ENCODE measurements at regions not wholly inside any gene's neighbourhood (a gene's known extent, or its start where the extent isn't known, plus 50 kb on each side); places are given as distances from the start of the nearest gene placed in this dataset.

DNA sequence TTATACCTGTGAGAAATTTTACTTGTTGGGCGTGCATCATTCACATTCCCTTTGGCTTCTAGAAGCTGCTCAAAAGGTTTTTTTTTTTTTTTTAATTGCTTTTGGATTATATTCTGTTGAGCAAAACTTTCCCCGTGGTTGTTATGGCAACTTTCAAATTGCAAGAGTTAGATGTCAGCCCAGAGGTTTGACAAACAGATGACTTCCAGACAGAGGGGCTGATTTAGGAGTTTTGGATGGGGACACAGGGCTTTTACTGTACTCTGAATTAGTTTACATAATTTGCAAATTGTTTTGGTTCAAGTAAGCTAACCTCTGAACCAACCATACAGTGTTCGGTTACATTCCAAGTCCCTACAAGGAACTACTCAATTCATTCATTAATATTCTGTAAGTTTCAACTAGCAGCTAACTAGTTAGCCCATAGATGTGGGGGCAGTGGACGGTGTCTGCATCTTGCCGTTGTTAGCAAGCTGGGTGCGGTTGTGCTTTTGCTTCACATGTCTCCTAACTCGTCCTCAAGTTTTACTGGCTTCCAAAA, 66.4 kb upstream of the JAZF1 start:
- no peak for DNase-seq (ENCODE audit: low read depth)
- TF ChIP-seq, protein P1, sequence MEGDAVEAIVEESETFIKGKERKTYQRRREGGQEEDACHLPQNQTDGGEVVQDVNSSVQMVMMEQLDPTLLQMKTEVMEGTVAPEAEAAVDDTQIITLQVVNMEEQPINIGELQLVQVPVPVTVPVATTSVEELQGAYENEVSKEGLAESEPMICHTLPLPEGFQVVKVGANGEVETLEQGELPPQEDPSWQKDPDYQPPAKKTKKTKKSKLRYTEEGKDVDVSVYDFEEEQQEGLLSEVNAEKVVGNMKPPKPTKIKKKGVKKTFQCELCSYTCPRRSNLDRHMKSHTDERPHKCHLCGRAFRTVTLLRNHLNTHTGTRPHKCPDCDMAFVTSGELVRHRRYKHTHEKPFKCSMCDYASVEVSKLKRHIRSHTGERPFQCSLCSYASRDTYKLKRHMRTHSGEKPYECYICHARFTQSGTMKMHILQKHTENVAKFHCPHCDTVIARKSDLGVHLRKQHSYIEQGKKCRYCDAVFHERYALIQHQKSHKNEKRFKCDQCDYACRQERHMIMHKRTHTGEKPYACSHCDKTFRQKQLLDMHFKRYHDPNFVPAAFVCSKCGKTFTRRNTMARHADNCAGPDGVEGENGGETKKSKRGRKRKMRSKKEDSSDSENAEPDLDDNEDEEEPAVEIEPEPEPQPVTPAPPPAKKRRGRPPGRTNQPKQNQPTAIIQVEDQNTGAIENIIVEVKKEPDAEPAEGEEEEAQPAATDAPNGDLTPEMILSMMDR (IDR thresholded peaks at IDR 0.05; ENCODE audit: insufficient read depth, low read depth, low read length, missing control alignments), result no peak
- no peak overlapping the region for H3K4me3 ChIP-seq (ENCODE audit: low read depth, low read length)

DNA sequence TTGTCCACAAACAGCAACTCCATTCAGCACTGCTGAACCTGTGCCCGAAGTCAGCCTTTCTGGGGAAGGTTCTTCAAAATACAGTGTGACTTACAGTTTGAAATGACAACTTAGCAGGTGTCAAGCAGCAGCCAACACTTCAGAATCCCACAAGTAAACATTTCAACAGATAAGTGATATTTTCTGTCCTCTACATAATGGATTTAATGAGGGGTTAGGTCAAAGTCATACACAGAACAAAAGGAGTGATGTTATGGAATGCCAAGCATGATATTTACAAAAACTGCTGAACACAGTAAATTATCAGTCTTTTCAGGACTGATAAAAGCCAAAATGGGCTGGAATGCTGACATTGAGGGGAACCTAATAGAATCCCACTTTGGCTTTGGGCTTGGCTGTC, 77.6 kb upstream of the JAZF1 start:
- TF ChIP-seq, protein P1 (IDR thresholded peaks at IDR 0.05; ENCODE audit: insufficient read depth, low read depth, low read length, missing control alignments), result no peak
- H3K4me3 ChIP-seq (ENCODE audit: low read depth, low read length), result no peak overlapping the region
- no peak for DNase-seq (ENCODE audit: low read depth)

DNA sequence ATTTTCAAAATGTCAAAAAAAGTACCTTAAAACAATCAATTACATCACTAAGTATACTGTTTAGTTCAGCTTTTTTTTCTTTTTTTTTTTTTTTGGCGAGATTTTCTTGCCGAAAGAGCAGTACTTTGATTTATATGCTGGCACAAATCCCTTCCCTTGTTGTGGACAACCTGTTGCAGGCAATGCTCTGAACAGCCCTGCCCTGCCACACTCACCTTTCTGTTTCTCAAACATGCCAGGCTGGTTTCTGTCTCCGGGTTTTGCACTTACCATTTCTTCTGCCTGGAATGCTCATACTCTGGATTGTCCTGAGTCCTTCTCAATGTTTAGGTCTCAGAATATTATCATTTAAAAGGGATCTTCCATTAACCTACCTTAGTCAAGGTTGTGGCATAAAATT, 80.4 kb upstream of the JAZF1 start:
- H3K4me3 ChIP-seq (ENCODE audit: low read depth, low read length), result no peak overlapping the region
- TF ChIP-seq, protein P1 (IDR thresholded peaks at IDR 0.05; ENCODE audit: insufficient read depth, low read depth, low read length, missing control alignments), result no peak
- DNase-seq (ENCODE audit: low read depth), result no peak

DNA sequence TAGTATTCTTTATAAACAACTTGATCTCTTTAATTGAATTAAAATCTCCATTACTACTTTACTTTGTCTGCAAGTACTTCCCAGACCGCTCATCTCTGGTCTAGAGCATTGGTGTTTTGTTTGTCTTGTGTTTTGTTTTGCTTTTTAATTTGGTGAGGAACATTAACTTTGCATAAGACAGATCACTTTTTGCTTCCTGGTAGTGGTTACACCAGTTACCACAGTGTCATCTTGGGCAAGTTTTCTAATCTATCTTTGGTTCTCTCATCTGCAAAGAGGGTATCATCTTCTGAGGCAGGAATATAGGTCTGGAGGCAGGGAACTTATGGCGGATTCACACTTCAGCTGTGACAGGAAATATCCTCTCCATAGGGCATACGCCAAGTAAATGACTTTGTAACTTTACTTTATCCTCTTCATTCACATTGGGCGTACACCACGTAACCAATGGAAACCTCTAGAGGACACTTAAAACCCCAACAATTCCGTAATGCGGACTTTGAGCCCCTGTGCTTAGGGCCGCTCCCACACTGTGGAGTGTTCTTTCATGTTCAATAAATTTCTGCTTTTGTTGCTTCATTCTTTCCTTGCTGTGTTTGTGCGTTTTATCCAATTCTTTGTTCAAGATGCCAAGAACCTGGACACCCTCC, 83.2 kb upstream of the JAZF1 start:
- H3K4me3 ChIP-seq (ENCODE audit: low read depth, low read length), result no peak overlapping the region
- DNase-seq (ENCODE audit: low read depth), result no peak
- TF ChIP-seq, protein P1 (IDR thresholded peaks at IDR 0.05; ENCODE audit: insufficient read depth, low read depth, low read length, missing control alignments), result no peak

DNA sequence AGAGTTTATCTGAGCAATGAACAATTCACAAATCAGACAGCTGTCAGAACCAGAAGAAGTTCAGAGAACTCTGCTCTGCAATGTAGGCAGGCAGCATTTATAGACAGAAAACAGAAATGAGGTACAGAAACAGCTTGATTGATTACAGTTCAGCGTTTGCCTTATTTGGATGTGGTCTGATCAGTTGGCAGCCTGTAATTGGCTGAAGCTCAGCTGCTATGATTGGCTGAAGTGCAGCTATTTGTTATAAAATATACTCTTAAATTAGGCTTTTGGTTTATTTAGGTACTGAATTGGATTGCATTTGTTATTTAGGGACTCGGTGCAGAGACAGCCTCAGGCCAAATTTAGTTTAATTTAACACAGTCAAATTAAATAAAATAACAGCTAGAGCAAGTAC, 85.8 kb upstream of the JAZF1 start:
- DNase-seq (ENCODE audit: low read depth), result no peak
- TF ChIP-seq, protein P1 (IDR thresholded peaks at IDR 0.05; ENCODE audit: insufficient read depth, low read depth, low read length, missing control alignments), result no peak
- no peak overlapping the region for H3K4me3 ChIP-seq (ENCODE audit: low read depth, low read length)

DNA sequence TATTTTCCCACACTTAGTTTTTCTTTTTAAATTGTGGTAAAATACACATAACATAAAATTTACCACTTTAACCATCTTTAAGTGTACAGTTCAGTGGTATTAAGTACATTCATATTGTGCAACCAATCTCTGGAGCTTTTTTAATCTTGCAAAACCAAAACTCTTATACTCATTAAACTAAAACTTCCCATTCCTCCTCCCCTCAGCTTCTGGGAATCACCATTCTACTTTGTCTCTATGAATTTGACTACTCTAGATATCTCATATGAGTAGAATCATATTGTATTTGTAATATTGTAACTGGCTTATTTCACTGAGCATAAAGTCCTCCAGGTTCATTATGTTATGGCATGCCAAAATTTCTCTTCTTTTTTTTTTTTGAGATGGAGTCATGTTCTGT, 86.4 kb upstream of the JAZF1 start:
- no peak for DNase-seq (ENCODE audit: low read depth)
- TF ChIP-seq, protein P1 (IDR thresholded peaks at IDR 0.05; ENCODE audit: insufficient read depth, low read depth, low read length, missing control alignments), result no peak
- no peak overlapping the region for H3K4me3 ChIP-seq (ENCODE audit: low read depth, low read length)
